ENCODE measurements at regions not wholly inside any gene's neighbourhood (a gene's known extent, or its start where the extent isn't known, plus 50 kb on each side); places are given as distances from the start of the nearest gene placed in this dataset.

DNA sequence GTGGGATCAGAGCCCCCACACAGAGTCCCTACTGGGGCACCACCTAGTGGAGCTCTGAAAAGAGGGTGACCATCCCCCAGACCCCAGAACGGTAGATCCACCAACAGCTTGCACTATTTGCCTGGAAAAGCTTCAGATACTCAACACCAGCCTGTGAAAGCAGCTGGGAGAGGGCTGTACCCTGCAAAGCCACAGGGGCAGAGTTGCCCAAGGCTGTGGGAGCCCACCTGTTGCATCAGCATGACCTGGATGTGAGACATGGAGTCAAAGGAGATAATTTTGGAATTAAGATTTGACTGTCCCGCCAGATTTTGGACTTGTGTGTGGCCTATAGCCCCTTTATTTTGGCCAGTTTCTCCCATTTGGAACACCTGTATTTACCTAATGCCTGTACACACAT is 260.4 kb downstream of the TBX18 start:
- TF ChIP-seq, protein P1, sequence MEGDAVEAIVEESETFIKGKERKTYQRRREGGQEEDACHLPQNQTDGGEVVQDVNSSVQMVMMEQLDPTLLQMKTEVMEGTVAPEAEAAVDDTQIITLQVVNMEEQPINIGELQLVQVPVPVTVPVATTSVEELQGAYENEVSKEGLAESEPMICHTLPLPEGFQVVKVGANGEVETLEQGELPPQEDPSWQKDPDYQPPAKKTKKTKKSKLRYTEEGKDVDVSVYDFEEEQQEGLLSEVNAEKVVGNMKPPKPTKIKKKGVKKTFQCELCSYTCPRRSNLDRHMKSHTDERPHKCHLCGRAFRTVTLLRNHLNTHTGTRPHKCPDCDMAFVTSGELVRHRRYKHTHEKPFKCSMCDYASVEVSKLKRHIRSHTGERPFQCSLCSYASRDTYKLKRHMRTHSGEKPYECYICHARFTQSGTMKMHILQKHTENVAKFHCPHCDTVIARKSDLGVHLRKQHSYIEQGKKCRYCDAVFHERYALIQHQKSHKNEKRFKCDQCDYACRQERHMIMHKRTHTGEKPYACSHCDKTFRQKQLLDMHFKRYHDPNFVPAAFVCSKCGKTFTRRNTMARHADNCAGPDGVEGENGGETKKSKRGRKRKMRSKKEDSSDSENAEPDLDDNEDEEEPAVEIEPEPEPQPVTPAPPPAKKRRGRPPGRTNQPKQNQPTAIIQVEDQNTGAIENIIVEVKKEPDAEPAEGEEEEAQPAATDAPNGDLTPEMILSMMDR (IDR thresholded peaks at IDR 0.05; ENCODE audit: insufficient read depth, low read length, severe bottlenecking) = no peak
- Histone ChIP-seq H3K27me3 (ENCODE audit: control insufficient read depth, insufficient read depth, low read length) (no peaks in the 10 kb centered on the region), H3K36me3 (ENCODE audit: control insufficient read depth, insufficient read depth, low read length) (no peaks in the 10 kb centered on the region), H3K4me3 (ENCODE audit: low read depth, low read length) (no peak overlapping the region)
- DNase-seq (ENCODE audit: low read depth) (no peak), FAIRE-seq (no peak)

GRCh38 chr6:84501315-84501714 is 263.1 kb downstream of the TBX18 start:
- Histone ChIP-seq H3K36me3 (ENCODE audit: control insufficient read depth, insufficient read depth, low read length) (no peaks in the 10 kb centered on the region), H3K27me3 (ENCODE audit: control insufficient read depth, insufficient read depth, low read length) (no peaks in the 10 kb centered on the region), H3K4me3 (ENCODE audit: low read depth, low read length) (no peak overlapping the region)
- FAIRE-seq = no peak
- TF ChIP-seq, protein P1 (IDR thresholded peaks at IDR 0.05; ENCODE audit: insufficient read depth, low read length, severe bottlenecking) = no peak
- DNase-seq (ENCODE audit: low read depth) = no peak

DNA sequence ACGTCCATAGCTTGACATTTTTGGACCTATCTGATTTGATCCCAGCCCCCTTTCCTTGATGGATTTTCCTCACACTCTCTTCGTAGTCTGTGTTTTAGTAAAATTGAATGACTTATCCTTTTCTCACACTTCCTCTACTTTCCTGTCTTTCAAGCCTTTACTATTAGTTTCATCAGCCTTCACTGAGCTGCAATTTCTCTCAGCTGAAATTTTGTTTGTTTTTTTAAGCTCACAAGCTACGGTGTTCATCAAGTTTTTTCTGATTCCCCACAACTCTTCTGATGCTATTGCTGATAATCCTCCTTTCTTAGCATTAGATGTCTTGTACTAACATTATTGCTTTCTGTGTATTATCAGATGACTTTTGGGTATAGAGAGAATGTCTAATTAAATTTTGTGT is 263.7 kb downstream of the TBX18 start:
- DNase-seq (ENCODE audit: low read depth) = no peak
- Histone ChIP-seq H3K4me3 (ENCODE audit: low read depth, low read length) (no peak overlapping the region), H3K27me3 (ENCODE audit: control insufficient read depth, insufficient read depth, low read length) (no peaks in the 10 kb centered on the region), H3K36me3 (ENCODE audit: control insufficient read depth, insufficient read depth, low read length) (no peaks in the 10 kb centered on the region)
- TF ChIP-seq, protein P1 (IDR thresholded peaks at IDR 0.05; ENCODE audit: insufficient read depth, low read length, severe bottlenecking) = no peak
- FAIRE-seq = no peak

DNA sequence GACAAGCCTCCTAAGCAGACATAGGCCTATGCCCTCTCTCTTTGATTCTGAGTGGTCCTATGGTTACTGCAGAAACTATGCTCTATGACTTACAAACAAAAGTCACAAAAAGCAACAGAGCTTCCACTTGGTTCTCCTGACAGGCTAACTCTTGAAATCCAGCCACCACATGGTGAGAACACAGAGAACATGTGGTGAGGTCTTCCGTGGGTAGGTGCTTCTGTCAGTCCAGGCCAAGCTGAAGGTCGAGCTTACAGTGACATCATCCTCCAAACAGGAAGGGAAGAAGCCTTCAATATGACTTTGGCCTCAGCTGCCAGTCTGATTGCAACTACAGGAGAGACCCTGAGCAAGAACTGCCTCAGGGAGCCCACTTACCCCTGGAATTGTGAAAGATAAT is 265.5 kb downstream of the TBX18 start:
- TF ChIP-seq, protein P1 (IDR thresholded peaks at IDR 0.05; ENCODE audit: insufficient read depth, low read length, severe bottlenecking) = no peak
- no peak for DNase-seq (ENCODE audit: low read depth)
- no peaks in the 10 kb centered on the region for H3K27me3 ChIP-seq (ENCODE audit: control insufficient read depth, insufficient read depth, low read length)
- H3K36me3 ChIP-seq (ENCODE audit: control insufficient read depth, insufficient read depth, low read length) = no peaks in the 10 kb centered on the region
- FAIRE-seq = no peak
- no peak overlapping the region for H3K4me3 ChIP-seq (ENCODE audit: low read depth, low read length)

GRCh38 chr6:84492241-84493165 is 265.1 kb upstream of the CEP162 start:
- DNase-seq (ENCODE audit: low read depth) (peak; percentile 12), FAIRE-seq (no peak)
- H3K4me3 ChIP-seq (ENCODE audit: low read depth, low read length) = no peak overlapping the region
- TF ChIP-seq, protein P1 (IDR thresholded peaks at IDR 0.05; ENCODE audit: insufficient read depth, low read length, severe bottlenecking) = no peak
- H3K27me3 ChIP-seq (ENCODE audit: control insufficient read depth, insufficient read depth, low read length) = no peaks in the 10 kb centered on the region
- no peaks in the 10 kb centered on the region for H3K36me3 ChIP-seq (ENCODE audit: control insufficient read depth, insufficient read depth, low read length)

Measured in bronchial epithelial cell (primary cell).